ENCODE measurements at regions not wholly inside any gene's neighbourhood (a gene's known extent, or its start where the extent isn't known, plus 50 kb on each side); places are given as distances from the start of the nearest gene placed in this dataset.
"Not testable (repeated sequence)": the region's sequence is repeated elsewhere in the genome, so short reads cannot be mapped to it uniquely, and the experiment has no call there.

- H3K36me3 ChIP-seq = no peaks in the 10 kb centered on the region
- no peak overlapping the region for H3K4me3 ChIP-seq
- no peak for DNase-seq
- 24 to 30% methylated on average over 1 of the region's 1 CpG for WGBS, 2 donors
- no peak for TF ChIP-seq CTCF (IDR thresholded peaks at IDR 0.05)
- no peak for TF ChIP-seq POLR2A (IDR thresholded peaks at IDR 0.05)
- peak overlapping the region in 1 of 4 donors; percentile 9 for H3K27ac ChIP-seq
- intact Hi-C loops (cut with DNase I) = no loop called here
- H3K4me1 ChIP-seq = peaks cover 0 to 17% (median 0%) of the 10 kb centered on the region in 3 donors
- H3K9me3 ChIP-seq = no peaks in the 10 kb centered on the region
- H3K27me3 ChIP-seq = no peaks in the 10 kb centered on the region
Measured at GRCh38 chr13:37510441-37510840, 88.1 kb downstream of the POSTN start.

GRCh38 chr13:37505531-37505930, 93.0 kb downstream of the POSTN start:
- Histone ChIP-seq H3K27ac (no peak overlapping the region), H3K9me3 (no peaks in the 10 kb centered on the region), H3K27me3 (no peaks in the 10 kb centered on the region), H3K4me3 (no peak overlapping the region), H3K36me3 (no peaks in the 10 kb centered on the region), H3K4me1 (peaks cover 0 to 9% (median 0%) of the 10 kb centered on the region in 3 donors)
- no peak for DNase-seq
- WGBS, 2 donors = 97% methylated on average over 3 of the region's 3 CpGs; no CpG with 5 or more reads in 1 of the 2 donors
- no peak for TF ChIP-seq CTCF (IDR thresholded peaks at IDR 0.05)
- no peak for TF ChIP-seq POLR2A (IDR thresholded peaks at IDR 0.05)
- intact Hi-C loops (cut with DNase I) = no loop called here

GRCh38 chr13:37504251-37504650, 94.3 kb downstream of the POSTN start:
- no peaks in the 10 kb centered on the region for H3K9me3 ChIP-seq
- intact Hi-C loops (cut with DNase I) = no loop called here
- no peak overlapping the region for H3K4me3 ChIP-seq
- no peaks in the 10 kb centered on the region for H3K4me1 ChIP-seq
- no peak for TF ChIP-seq CTCF (IDR thresholded peaks at IDR 0.05)
- TF ChIP-seq POLR2A (IDR thresholded peaks at IDR 0.05) = no peak
- DNase-seq = no peak
- 57 to 91% methylated on average over 1 of the region's 1 CpG for WGBS, 2 donors
- H3K36me3 ChIP-seq = no peaks in the 10 kb centered on the region
- no peaks in the 10 kb centered on the region for H3K27me3 ChIP-seq
- H3K27ac ChIP-seq = no peak overlapping the region

- TF ChIP-seq POLR2A (IDR thresholded peaks at IDR 0.05) (no peak), CTCF (IDR thresholded peaks at IDR 0.05) (no peak)
- no peak for DNase-seq
- intact Hi-C loops (cut with DNase I) = no loop called here
Measured at GRCh38 chr13:37503287-37503686, 95.3 kb downstream of the POSTN start.

GRCh38 chr13:37502303-37502993, 96.1 kb downstream of the POSTN start:
- H3K27ac ChIP-seq; DNase-seq; H3K4me1 ChIP-seq; H3K4me3 ChIP-seq; intact Hi-C loops (cut with DNase I); H3K36me3 ChIP-seq; H3K9me3 ChIP-seq; H3K27me3 ChIP-seq: not testable (repeated sequence)
- 100% methylated on average over 1 of the region's 1 CpG for WGBS, 2 donors

More at GRCh38 chr13:37503287-37503686, 95.3 kb downstream of the POSTN start:
- no peak overlapping the region for H3K4me3 ChIP-seq
- H3K27ac ChIP-seq = no peak overlapping the region
- H3K9me3 ChIP-seq = no peaks in the 10 kb centered on the region
- H3K27me3 ChIP-seq = no peaks in the 10 kb centered on the region
- H3K4me1 ChIP-seq = no peaks in the 10 kb centered on the region
- no peaks in the 10 kb centered on the region for H3K36me3 ChIP-seq

- TF ChIP-seq CTCF (IDR thresholded peaks at IDR 0.05) (no peak), POLR2A (IDR thresholded peaks at IDR 0.05) (no peak)
- H3K36me3 ChIP-seq = no peaks in the 10 kb centered on the region
- no peak overlapping the region for H3K27ac ChIP-seq
- H3K4me1 ChIP-seq = no peaks in the 10 kb centered on the region
- DNase-seq = no peak
- no peak overlapping the region for H3K4me3 ChIP-seq
- 78 to 88% methylated on average over 2 of the region's 2 CpGs for WGBS, 2 donors
- no peaks in the 10 kb centered on the region for H3K9me3 ChIP-seq
- H3K27me3 ChIP-seq = no peaks in the 10 kb centered on the region
- intact Hi-C loops (cut with DNase I) = no loop called here
Measured at GRCh38 chr13:37501187-37501586, 97.4 kb downstream of the POSTN start.

All from esophagus squamous epithelium (tissue), 5 donors.